ENCODE measurements at regions not wholly inside any gene's neighbourhood (a gene's known extent, or its start where the extent isn't known, plus 50 kb on each side); places are given as distances from the start of the nearest gene placed in this dataset.

- no peak for TF ChIP-seq ZC3H13 (CRISPR knock-in tag; IDR thresholded peaks at IDR 0.05)
These were observed 57.4 kb upstream of the HECTD2 start (continued) for GRCh38 chr10:91352760-91353159.

- H3K27ac ChIP-seq (ENCODE audit: extremely low read length, insufficient read depth, low read length): no peak overlapping the region
- 41% methylated on average over 4 of the region's 4 CpGs for WGBS (ENCODE audit: low lambda C conversion rate)
- in situ Hi-C loops (cut with HindIII; ENCODE audit: extremely low pct_ligation_motif_present, low pct_unique_long_range_greater_than_20kb): no loop called here
- H2AFZ ChIP-seq (ENCODE audit: low read length): no peak overlapping the region
- no peaks in the 10 kb centered on the region for H3K4me1 ChIP-seq (ENCODE audit: insufficient read depth, low read length)
- no peaks in the 10 kb centered on the region; a peak in 1 of 5 replicates for H3K27me3 ChIP-seq (ENCODE audit: control insufficient read depth in 1 of 2, insufficient read depth in 2 of 2, low read length in 2 of 2)
- no peak overlapping the region for H3K4me3 ChIP-seq (replicated peaks in 1 of 3; ENCODE audit: insufficient read depth in 1 of 3, low read depth in 2 of 3, low read length in 3 of 3)
- BruUV-seq (replicated peaks): no TSS peak
- H4K20me1 ChIP-seq (ENCODE audit: insufficient read depth, low read length): no peaks in the 10 kb centered on the region
- no peak overlapping the region for H3K4me2 ChIP-seq (ENCODE audit: low read depth, low read length)
- FAIRE-seq (no peak), DNase-seq (ENCODE audit: low spot score) (no peak), ATAC-seq (no peak)
- TF ChIP-seq DZIP1 (CRISPR knock-in tag; IDR thresholded peaks at IDR 0.05) (no peak), ZNF30 (CRISPR knock-in tag; IDR thresholded peaks at IDR 0.05) (no peak), POLR2AphosphoS2 (IDR thresholded peaks at IDR 0.05; ENCODE audit: low read depth, low read length) (no peak), PAWR (CRISPR knock-in tag; IDR thresholded peaks at IDR 0.05; ENCODE audit: borderline replicate concordance) (no peak), ZSCAN20 (CRISPR knock-in tag; IDR thresholded peaks at IDR 0.05; ENCODE audit: borderline replicate concordance) (no peak), TEF (CRISPR knock-in tag; IDR thresholded peaks at IDR 0.05) (no peak)
- ChIA-PET CTCF (ENCODE audit: low intra/inter-chr PET ratio, low total read pairs) (no interaction called here), POLR2A (no interaction called here)
- H3K79me2 ChIP-seq (ENCODE audit: insufficient read depth, low read length): no peaks in the 10 kb centered on the region
- H3K9me3 ChIP-seq (ENCODE audit: low read length): no peaks in the 10 kb centered on the region
- intact Hi-C loops (cut with micrococcal nuclease; ENCODE audit: unreplicated experiment): no loop called here
- H3K36me3 ChIP-seq (replicated peaks in 1 of 2; ENCODE audit: control insufficient read depth in 1 of 2, insufficient read depth in 2 of 2, low read length in 2 of 2): no peaks in the 10 kb centered on the region
- H3K9ac ChIP-seq (ENCODE audit: insufficient read depth, low read depth, low read length): no peak overlapping the region
These were observed 55.7 kb upstream of the HECTD2 start for GRCh38 chr10:91354166-91355075.

Measured in HepG2 (cell line).